OCI-LY1 (cell line): ENCODE measurements at regions not wholly inside any gene's neighbourhood (a gene's known extent, or its start where the extent isn't known, plus 50 kb on each side); places are given as distances from the start of the nearest gene placed in this dataset.

ENCODE experiments used
- CTCF ChIP-seq: fragments of 200-600 bp; sonication (generic), shearing (Covaris generic); IDR thresholded peaks from 2 replicates; pipeline ENCODE4 v1.5.1; 2017; ENCODE audit warnings: mild to moderate bottlenecking, antibody characterized with exemption, low read length, moderate library complexity, mixed read lengths
- EZH2 ChIP-seq: fragments of 200-600 bp; sonication (generic), shearing (Covaris generic); IDR thresholded peaks from 2 replicates; pipeline ENCODE4 v1.8.0; 2017; ENCODE audit warnings: borderline replicate concordance, mixed run types, mild to moderate bottlenecking, antibody characterized with exemption, low read length, moderate library complexity, mixed read lengths

DNA sequence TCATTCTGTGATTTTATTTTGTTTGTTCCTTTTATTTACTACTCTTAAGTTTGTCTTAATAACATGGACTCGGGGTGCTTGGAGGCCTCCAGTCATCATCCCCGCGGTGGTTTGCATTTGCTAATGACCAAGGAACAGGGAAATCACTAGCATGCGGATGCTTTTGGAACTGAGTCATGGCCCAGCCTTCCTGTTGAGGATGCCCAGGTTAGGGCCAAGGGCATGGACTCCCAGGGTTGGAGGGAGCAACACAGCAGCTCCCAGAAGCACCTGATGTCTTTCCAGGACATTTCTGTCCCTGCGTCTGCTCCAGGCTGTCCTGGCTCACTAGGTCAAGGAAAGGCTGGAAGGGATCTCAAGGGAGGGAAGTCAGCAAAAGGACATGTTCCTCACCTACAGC is 423.7 kb upstream of the TSHZ3 start:
- TF ChIP-seq CTCF: no peak
- TF ChIP-seq EZH2: no peak
